ENCODE measurements at regions not wholly inside any gene's neighbourhood (a gene's known extent, or its start where the extent isn't known, plus 50 kb on each side); places are given as distances from the start of the nearest gene placed in this dataset.
"Not testable (repeated sequence)": the region's sequence is repeated elsewhere in the genome, so short reads cannot be mapped to it uniquely, and the experiment has no call there.

DNA sequence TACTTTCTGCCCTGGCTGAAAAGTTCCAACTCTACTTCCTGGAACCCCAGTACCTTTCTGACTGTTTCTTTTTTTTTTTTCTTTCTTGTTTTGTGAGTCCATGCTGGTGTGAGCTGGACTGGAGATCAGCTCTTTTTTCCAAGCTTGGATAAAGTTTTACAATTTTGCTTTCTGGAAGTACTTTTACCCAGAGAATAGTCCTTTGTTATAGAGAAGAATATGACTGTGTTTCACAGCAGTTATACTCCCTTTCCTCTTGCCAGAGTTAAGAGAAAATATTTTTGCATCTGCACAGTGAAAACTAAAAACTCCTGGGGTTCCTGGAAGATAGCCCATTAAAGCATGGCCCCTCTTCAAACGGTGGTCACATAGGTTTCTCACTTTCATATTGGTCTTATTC, 1100.6 kb downstream of the OTOL1 start:
- no peak for DNase-seq

DNA sequence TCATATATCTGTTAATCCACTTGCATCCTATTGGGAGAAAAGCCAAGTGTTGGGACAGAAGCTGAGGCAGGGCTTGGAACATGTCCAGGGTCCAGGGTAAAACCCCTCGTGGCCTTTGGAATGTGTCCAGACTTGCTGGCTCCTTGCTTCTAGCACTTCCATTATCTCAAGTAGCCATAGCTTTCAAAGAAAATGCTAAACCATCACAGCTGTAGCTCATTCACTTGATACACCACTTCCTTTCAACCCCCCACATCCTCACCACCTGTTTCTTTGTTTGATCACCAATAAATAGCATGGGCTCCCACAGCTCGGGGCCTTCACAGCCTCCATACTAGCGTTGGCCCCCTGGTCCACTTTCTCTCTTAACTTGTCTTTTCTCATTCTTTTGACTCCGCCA, 1101.9 kb downstream of the OTOL1 start:
- peak; percentile 91 for DNase-seq

DNA sequence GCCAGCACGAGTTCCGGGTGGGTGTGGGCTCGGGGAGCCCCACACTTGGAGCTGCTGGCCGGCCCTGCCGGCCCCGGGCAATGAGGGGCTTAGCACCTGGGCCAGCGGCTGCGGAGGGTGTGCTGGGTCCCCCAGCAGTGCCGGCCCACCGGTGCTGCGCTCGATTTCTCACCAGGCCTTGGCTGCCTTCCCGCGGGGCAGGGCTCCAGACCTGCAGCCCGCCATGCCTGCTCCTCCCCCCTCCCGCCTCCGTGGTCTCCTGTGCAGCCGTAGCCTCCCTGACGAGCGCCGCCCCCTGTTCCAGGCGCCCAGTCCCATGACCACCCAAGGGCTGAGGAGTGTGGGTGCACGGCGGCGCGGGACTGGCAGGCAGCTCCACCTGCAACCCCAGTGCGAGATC, 1103.1 kb downstream of the OTOL1 start:
- not testable (repeated sequence) for DNase-seq

DNA sequence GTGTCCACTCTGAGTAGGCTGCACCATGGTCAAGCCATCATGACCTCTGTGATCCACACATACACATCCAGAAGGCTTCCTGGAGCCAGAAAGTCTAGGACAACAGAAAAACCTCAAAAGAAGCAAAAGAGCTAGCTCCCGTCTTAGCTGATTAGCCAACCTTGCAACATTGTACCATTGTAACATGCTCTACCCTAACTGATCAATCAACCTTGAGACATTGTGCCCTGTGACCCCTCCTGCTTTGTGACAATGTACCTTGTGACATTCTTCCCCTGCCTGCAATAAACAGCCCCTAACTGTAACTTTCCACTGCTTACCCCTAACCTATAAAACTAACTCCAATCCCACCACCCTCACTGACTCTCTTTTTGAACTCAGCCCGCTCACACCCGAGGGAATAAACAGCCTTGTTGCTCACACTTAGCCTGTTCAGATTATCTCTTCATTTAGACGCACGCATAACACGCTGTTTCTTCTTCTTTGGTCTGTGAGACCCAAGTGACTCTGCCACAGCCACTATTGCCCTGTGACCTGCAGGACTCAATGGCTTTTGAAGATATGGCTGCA, 1104.6 kb downstream of the OTOL1 start:
- DNase-seq: no peak

DNA sequence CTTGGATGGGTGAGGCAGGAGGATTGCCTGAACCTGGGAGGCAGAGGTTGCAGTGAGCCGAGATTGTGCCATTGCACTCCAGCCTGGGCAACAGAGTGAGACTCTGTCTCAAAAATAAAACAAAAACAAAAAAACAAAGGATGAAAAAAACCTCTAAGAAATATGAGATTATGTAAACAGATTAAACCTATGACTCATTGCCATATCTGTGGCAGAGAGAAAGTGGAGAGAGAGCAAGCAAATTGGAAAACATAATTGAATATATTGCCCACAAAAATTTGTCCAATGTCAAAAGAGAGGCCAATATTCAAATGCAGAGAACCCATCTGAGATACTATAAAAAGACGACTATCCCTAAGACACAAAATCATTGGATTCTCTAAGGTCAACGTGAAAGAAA, 1106.0 kb downstream of the OTOL1 start:
- DNase-seq: no peak

DNA sequence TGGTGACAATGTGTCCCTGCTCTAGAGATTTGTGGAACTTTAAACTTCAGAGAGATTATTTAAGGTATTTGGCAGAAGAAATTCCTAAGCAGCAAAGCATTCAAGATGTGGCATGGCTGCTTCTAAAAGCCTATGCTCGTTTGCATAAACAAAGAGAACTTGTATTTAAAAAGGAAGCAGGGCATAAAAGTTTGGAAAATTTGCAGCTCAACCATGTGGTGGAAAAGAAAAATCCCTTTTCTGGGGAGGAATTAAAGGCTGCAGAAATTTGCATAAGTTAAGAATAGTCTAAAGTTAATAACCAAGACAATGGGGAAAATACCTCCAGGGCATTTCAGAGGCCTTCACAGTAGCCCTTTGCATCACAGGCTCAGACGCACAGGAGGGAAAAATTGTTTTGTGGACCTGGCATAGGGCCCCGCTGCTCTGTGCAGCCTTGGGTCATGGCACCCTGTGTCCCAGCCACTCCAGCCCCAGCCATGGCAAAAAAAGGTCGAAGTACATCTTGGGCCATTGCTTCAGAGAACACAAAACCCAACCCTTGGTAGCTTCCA, 1109.1 kb downstream of the OTOL1 start:
- DNase-seq: no peak

DNA sequence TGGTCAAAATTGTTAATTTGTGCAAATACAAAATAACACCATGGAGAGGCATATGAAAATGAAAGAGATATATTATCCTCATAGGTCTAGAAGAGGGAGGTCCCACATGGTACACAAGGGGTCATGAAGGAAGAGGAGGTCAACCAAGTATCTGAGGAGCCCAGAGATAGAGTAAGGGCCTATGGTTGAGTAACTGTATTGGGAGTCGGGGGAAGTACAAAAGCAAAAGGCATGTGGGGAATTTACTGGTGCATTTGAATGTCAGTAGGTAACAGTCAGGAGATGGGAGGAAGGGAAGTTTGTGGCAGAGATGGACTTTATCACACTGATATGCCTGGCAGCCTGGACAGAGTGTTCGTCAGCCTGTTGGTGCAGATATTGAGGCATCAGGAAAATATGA, 1113.7 kb downstream of the OTOL1 start:
- no peak for DNase-seq

DNA sequence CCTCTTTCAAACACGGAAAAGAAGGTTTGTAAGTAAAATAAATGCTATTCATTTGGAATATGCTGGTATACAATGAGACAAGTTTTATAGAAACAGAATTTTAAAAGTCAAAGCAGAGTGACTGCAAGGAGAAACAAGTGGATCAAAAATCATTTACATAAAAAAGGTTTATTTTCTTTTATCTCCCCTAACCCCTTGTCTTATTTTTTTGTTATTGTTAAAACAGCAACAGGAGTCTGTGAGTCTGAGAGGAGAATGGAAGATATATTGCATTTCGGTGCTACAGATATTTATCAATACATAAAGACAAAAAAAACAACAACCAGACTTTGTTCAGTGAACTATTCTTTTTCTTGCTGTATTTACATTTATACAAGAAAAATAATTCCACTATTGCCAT, 1116.4 kb downstream of the OTOL1 start:
- no peak for DNase-seq

DNA sequence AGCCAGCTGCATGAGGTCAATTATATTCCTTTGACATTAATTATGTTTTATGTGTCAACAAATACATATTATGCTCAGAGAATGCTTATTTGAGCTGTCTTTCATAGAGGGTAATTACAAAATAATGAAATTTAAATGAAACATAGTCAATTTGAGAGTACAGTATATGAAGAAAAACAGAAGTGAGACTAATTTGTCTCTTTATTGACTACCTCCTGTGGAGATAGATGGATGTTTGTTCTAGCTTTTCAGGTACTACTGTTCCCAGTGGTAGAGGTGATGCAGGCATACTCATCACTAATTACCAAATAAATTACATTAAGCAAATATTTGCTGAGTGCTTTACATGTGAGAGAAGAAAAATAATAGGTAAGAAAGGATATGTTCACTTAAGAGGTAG, 1129.6 kb downstream of the OTOL1 start:
- DNase-seq: peak; percentile 96

DNA sequence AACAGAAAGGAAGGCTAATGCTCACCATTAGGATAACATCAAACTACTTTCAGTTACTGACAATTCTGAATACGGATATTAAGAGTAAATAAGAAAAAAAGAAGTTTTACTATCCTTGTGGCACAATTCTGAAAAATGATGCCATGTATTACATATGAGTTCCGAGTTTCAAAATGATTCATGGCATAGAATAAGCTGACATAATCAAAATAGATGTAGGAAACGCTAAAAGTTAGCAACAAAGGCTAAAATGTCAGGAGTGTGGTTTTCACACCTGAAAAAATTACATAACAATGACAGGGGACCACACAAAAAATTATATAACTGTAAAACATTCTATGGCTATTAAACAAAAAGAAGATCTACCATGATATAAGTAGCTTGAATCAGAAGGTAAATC, 1131.9 kb downstream of the OTOL1 start:
- no peak for DNase-seq

DNA sequence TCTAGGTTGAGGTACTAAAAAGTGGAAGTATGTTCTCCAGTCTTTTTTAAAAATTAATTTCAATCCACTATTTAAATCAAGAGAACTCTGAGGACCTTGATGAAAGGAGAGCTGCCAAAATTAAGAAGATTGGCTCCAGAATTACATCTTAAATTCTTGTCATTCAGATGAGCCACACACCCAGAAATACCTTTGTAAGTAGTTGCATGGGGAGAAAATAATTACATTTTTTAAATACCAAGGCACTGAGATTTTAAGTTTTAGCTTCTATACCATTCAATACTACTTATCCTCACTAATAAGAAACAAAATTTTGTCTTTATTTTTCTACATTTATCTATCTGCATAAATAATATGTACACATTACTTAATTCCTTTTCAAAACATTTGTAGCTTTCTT, 1132.8 kb downstream of the OTOL1 start:
- no peak for DNase-seq

DNA sequence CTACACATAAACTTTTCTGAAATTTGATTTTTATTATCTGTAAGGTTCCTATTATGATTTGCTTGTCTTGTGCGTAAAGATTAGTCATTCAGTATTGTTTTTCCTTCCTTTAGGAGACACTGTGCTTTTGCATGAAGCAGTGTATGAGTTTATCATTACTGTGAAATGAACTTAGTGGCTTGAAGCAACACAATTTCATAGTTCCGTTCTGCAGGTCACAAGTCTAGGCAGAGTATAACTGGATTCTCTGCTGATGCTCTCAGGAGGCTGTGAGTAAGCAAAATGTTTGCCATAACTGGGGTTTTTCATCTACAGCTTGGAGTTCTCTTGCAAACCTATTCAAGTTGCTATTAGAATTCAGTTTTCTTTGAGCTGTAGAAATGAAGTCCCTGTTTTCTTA, 1136.1 kb downstream of the OTOL1 start:
- DNase-seq: no peak

DNA sequence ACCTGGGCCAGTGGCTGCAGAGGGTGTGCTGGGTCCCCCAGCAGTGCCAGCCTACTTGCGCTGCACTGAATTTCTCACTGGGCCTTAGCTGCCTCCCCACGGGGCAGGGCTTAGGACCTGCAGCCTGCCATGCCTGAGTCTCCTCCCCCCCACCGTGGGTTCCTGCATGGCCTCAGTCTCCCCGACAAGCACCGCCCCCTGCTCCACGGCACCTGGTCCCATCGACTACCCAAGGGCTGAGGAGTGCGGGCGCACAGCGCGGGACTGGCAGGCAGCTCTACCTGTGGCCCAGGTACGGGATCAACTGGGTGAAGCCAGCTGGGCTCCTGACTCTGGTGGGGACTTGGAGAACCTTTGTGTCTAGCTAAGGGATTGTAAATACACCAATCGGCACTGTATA, 1143.6 kb downstream of the OTOL1 start:
- not testable (repeated sequence) for DNase-seq

DNA sequence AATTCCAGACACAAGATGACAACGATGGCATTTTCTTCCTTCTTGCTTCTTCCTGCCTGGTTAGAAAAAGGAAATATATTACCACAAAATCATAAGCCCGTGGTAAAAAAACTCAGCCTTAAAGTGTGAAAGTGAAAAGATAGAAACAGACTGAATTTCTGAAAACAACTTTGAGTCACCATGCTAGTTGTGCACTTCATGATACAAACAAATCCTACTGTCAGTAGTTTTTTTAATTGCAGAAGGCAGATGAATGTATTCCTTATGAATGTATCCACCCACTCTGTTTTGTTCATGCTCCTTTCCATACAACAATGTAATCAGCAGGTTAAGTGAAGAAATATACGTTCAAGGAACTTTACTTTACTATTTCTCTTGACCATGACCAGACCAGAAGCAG, 1144.7 kb downstream of the OTOL1 start:
- DNase-seq: no peak

DNA sequence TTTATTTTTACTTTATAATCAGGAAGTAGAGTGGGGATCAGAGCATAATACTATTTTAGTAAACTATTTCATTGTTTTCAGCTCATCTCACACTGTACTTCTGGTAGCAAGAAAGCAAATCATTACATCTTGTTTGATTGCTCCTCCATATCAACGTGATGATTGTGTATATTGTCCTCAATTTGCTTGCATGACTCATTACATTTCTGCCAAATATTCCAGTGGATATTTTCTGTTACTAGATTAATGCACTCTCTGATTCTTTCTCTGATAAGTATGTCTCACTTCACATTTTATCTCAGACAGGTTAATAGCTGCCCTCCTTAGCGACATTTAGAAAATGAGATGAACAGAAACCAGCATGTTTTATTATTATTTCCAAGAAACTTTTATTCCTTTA, 1145.3 kb downstream of the OTOL1 start:
- DNase-seq: no peak

DNA sequence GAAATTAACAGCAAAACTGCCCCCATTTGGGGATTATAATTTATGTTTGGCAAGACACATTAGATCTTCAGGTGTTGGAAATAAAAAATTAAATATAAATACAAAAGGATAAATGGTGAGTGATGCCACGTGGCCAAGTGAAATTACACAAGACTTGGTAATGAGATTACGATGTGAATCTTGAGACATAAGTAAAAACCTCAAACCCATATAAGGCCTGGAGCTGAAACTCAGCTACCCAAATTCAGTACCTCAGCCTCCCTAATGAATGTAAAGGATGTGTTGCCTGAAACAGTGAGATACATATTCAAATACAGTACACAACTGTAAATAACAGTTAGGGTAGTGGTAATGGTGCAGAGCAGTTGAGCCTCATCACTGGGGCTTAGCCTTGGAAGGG, 1146.6 kb downstream of the OTOL1 start:
- no peak for DNase-seq

DNA sequence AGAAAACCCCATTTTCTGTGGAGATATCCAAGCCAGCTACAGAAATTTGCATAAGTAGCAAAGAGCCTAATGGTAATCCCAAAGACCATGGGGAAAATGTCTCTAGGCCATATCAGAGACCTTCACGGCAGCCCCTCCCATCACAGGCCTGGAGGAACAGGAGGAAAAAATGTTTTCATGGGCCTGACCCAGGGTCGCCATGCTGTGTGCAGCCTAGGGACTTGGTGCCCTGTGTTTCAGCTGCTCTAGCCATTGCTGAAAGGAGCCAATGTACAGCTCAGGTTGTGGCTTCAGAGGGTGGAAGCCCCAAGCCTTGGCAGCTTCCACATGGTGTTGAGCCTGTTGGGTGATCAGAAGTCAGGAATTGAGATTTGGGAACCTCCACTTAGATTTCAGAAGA, 1150.7 kb downstream of the OTOL1 start:
- no peak for DNase-seq

DNA sequence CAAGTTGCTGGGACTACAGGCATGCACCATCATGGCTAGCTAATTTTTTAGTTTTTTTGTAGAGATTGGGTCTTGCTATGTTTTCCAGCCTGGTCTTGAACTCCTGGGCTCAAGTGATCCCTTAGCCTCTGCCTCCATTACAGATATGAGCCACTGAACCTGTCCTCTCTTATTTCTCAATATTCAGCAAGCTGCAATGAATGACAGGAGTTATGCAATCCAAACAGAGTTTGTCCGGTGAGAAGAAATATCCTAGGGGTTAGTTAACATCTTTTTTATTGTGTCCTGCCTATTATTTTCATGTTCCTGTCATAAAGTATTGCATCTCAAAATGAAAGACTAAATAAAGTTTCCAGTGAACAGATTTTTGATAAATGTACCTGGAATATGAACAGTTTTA, 1161.4 kb downstream of the OTOL1 start:
- DNase-seq: no peak

DNA sequence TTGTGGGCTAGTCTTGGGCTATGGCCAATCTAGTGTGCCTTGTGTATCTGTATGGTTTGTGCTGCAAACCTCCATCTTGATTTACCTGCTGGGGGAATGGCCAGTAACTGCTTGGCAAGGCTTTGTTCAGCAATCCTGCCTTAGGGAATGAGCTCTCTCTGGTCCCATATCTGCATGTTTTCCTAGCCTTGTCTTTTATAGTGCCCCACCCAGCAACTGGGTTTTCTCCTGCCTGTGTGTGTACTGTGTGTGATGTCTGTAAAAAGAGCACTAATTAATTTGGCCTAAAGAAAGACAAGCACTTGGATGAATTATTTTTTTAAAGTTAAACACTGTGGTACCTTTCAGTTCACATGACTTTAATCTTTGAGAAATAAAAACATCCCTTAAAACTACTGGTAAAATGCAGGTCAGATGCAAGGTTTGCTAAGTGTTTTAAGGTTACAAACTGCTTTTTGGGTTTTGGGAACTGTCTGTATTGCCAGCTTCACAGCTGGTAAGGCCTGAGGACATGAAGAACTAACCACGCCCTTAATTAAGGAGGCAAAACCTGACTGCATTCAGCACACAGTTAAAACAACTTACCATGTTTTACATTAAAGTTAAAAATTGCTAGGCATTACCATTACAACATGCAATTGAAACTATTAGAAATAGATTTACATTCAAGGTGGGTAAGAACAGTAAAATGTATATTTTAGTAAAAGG, 1169.2 kb downstream of the OTOL1 start:
- no peak for DNase-seq

DNA sequence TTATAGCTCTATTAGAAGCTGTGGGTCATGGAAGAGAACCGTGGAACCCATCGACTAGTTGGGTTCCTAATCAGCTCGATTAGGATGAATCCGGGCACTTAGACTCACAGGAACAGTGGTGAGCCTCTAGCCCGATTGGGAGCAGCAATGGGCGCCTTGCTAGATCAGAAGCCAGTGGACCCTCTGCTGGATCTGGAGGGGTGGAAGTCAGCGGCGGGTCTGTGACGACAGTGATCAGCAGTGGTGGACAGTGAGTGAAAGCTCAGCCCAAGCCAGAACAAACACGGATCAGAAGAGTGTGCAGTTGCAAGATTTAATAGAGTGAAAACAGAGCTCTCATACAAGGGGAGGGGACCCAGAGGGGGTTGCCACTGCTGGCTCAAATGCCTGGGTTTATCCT, 1170.2 kb downstream of the OTOL1 start:
- DNase-seq: no peak

DNA sequence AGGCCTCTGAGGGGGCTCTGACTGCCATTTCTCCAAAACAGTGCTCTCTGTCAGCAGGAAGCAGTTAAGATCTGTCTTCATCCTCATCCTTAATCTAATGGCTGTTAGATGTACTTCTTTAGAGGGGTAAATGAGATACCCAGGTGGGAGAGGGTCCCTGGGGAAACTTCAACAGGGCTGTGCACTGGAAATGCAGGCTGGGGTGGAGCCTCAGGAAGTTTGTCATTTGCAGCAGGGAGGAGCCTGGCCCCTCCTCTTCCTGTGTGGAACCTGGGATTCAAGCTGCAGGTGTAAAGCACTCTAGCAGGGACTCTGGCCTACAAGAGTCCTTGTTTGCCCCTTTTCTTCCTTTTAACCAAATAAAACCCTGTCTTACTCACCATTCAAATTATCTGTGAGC, 1173.6 kb downstream of the OTOL1 start:
- no peak for DNase-seq

DNA sequence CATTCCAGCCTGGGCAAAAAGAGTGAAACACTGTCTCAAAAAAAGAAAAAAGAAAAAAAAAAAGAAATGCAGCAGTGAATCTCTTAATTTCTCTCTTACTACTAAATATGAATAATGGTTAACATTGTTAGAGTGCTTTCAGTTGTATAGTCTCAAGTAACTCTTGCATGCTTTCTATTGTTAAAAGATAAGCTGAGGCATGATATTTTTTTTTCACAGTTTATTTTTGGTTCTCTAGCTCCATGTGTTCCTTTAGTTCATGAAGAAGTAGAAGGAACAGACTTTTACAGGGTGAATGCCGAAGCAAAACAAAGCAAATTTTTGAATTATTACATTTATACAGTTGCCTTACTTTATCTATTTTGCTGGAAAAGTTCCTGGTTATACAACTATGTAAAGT, 1180.9 kb downstream of the OTOL1 start:
- DNase-seq: no peak

DNA sequence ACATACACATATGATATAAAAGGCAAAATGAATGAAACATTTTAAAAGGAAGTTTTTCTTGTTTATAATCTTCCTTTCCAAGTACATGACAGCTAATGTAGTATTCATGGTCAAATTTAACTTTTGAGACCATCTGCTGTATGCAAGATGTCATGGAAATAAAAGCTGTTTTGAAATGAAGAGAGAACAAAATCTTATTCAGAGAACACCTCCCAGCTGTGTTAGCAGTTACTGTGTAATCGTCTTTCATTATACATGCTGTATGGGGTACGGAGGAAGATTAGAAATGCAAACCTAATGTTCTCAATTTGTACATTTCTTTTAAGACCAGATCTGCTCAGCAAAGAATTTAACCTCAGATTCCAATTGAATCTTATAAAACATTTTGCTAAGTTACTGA, 1182.3 kb downstream of the OTOL1 start:
- DNase-seq: no peak

DNA sequence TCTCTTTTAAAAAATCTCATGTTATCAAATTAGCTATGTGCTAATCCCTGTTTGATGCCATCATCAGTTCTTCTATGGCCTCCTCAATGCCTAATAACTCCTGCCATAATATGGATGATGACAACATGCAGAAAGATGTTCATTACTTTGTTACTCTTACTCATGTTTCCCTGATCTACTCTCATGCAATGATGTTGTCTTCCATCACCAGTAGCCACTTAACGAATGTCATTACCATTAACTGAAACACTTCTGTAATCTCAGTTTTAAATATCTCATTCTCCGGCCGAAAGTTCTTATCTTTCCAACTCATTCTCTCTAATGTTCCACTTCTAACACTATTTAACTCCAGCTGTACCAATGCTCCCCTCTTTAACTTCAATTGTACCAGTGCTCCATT, 1187.7 kb downstream of the OTOL1 start:
- DNase-seq: no peak

DNA sequence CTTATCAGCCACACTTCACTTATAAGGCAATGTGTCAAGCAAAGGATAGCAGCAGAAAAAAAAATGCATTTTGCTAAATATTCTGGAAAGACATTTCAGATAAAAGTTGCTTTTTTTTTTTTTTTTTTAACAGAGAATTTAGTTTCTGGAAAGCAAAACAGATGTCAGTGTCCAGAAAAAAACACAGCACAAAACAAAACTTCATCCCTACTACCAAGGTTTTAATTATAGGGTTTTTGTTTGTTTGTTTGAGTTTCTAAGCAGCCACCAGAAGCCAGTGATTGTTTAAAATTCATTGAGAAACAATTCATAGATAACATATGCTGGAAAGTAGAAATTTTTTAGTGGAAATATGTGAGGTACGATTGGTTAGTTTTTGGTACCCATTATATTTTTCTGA, 1202.7 kb downstream of the OTOL1 start:
- DNase-seq: peak; percentile 17

All from COR-L47 (cell line).